PC-3 (cell line): ENCODE measurements at regions not wholly inside any gene's neighbourhood (a gene's known extent, or its start where the extent isn't known, plus 50 kb on each side); places are given as distances from the start of the nearest gene placed in this dataset.

ENCODE experiments used
- EZH2 ChIP-seq: fragments of 300-600 bp; sonication (generic); IDR thresholded peaks from one replicate; pipeline ENCODE4 v1.6.1; 2017; ENCODE audit warnings: antibody characterized with exemption, mild to moderate bottlenecking, low read length; ENCODE audit not compliant: unreplicated experiment
- TF ChIP-seq, protein P1 (sequence below): fragments of 300-600 bp; sonication (generic); conservative IDR thresholded peaks from 2 replicates; pipeline ENCODE4 v1.5.1; 2017; ENCODE audit warnings: antibody characterized with exemption, low read depth, mild to moderate bottlenecking, low read length

DNA sequence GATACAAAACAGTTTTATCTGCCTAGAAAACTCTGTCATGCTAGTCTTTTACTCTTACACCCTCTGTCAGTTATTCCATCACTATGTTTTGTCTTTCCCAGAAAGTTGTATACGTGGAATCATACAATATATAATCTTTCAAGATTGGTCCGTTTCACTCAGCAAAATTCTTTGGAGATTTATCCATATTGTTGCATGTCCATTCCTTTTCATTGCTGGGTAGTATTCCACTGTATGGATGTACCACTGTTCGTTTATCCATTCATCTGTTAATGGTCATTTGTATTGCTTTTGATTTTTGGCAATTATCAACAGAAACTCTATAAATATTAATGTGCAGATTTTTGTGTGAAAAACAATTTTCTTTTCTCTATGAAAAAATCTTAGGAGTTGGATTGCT is 63.1 kb downstream of the GLUD2 start:
- TF ChIP-seq, protein P1, sequence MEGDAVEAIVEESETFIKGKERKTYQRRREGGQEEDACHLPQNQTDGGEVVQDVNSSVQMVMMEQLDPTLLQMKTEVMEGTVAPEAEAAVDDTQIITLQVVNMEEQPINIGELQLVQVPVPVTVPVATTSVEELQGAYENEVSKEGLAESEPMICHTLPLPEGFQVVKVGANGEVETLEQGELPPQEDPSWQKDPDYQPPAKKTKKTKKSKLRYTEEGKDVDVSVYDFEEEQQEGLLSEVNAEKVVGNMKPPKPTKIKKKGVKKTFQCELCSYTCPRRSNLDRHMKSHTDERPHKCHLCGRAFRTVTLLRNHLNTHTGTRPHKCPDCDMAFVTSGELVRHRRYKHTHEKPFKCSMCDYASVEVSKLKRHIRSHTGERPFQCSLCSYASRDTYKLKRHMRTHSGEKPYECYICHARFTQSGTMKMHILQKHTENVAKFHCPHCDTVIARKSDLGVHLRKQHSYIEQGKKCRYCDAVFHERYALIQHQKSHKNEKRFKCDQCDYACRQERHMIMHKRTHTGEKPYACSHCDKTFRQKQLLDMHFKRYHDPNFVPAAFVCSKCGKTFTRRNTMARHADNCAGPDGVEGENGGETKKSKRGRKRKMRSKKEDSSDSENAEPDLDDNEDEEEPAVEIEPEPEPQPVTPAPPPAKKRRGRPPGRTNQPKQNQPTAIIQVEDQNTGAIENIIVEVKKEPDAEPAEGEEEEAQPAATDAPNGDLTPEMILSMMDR = no peak
- no peak for TF ChIP-seq EZH2
